Nephron progenitor cell (in vitro differentiated cells): ENCODE measurements at regions not wholly inside any gene's neighbourhood (a gene's known extent, or its start where the extent isn't known, plus 50 kb on each side); places are given as distances from the start of the nearest gene placed in this dataset.

Experiments used
- DNase-seq: peaks from one replicate; pipeline ENCODE4 v3.0.0; 2021
- H3K27ac Mint-ChIP-seq: 2 replicates; pipeline ENCODE4 v1.8.0; 2021; ENCODE audit warnings: mild to moderate bottlenecking, moderate library complexity, mixed read lengths
- H3K27me3 Mint-ChIP-seq: 2 replicates; pipeline ENCODE4 v1.8.0; 2021; ENCODE audit warnings: mild to moderate bottlenecking, low read depth, mixed read lengths; ENCODE audit not compliant: poor library complexity
- H3K36me3 Mint-ChIP-seq: 2 replicates; pipeline ENCODE4 v1.8.0; 2021; ENCODE audit warnings: low read depth, mixed read lengths
- H3K4me1 Mint-ChIP-seq: 2 replicates; pipeline ENCODE4 v1.8.0; 2021; ENCODE audit warnings: mixed read lengths
- H3K4me3 Mint-ChIP-seq: 2 replicates; pipeline ENCODE4 v1.8.0; 2021; ENCODE audit warnings: mild to moderate bottlenecking, moderate library complexity, mixed read lengths
- H3K9me3 Mint-ChIP-seq: 2 replicates; pipeline ENCODE4 v1.8.0; 2021; ENCODE audit warnings: mild to moderate bottlenecking, moderate library complexity, mixed read lengths
- TF ChIP-seq, protein P1 (sequence below): fragments of 200-600 bp; sonication (generic); IDR thresholded peaks from 2 replicates; pipeline ENCODE4 v1.5.0; 2021; ENCODE audit warnings: antibody characterized with exemption

DNA sequence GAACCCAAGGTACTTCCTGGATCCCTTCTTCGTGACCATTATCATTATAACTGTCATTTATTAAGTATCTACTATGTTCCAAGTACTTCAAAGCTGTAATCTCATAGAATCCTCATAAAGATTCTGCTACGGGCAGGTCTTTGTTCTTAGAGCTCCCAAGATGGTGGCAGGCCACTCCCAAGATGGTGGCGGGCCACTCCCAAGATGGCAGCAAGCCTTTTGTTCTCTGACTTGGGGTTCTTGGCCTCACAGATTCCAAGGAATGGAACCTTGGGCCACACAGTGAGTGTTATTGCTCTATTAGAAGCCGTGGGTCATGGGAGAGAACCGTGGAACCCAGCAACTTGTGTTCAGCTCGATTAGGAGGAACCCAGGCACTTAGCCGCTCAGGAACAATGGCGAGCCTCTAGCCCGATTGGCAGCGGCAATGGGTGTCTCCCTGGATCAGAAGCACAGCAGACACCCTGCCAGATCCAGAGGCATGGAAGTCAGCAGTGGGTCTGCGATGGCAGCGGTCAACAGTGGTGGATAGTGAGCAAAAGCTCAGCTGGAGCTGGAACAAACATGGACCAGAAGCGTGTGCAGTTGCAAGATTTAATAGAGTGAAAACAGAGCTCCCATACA lies 193.7 kb upstream of the BTG1 start:
- no peaks in the 10 kb centered on the region for H3K36me3 Mint-ChIP-seq
- no peak overlapping the region for H3K27ac Mint-ChIP-seq
- H3K9me3 Mint-ChIP-seq: no peaks in the 10 kb centered on the region
- H3K4me3 Mint-ChIP-seq: no peak overlapping the region
- peaks cover 6% of the 10 kb centered on the region for H3K4me1 Mint-ChIP-seq
- TF ChIP-seq, protein P1, sequence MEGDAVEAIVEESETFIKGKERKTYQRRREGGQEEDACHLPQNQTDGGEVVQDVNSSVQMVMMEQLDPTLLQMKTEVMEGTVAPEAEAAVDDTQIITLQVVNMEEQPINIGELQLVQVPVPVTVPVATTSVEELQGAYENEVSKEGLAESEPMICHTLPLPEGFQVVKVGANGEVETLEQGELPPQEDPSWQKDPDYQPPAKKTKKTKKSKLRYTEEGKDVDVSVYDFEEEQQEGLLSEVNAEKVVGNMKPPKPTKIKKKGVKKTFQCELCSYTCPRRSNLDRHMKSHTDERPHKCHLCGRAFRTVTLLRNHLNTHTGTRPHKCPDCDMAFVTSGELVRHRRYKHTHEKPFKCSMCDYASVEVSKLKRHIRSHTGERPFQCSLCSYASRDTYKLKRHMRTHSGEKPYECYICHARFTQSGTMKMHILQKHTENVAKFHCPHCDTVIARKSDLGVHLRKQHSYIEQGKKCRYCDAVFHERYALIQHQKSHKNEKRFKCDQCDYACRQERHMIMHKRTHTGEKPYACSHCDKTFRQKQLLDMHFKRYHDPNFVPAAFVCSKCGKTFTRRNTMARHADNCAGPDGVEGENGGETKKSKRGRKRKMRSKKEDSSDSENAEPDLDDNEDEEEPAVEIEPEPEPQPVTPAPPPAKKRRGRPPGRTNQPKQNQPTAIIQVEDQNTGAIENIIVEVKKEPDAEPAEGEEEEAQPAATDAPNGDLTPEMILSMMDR: no peak
- DNase-seq: no peak
- H3K27me3 Mint-ChIP-seq: peaks cover 3% of the 10 kb centered on the region

DNA sequence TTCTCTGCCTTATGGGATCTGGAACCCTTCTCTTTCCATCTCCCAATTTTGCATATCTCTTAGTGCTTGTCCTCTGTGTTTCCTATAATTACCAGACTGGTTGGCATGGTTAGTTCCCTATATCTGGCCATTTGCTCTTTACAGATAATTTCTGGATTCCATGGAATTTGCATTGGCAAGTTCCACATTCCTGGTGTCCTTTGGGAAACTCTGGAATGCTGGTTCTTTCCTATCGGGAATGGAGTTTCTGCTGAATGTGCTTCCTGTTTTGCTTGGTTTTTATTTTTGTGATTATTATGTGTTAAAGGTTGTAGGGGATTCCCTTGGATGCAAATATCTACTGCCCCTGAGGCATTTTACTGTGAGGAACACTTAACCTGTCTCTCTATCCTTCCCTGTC lies 193.0 kb upstream of the BTG1 start:
- no peaks in the 10 kb centered on the region for H3K36me3 Mint-ChIP-seq
- peaks cover 8% of the 10 kb centered on the region for H3K4me1 Mint-ChIP-seq
- H3K4me3 Mint-ChIP-seq: no peak overlapping the region
- no peak overlapping the region for H3K27ac Mint-ChIP-seq
- no peak for DNase-seq
- no peaks in the 10 kb centered on the region for H3K9me3 Mint-ChIP-seq
- TF ChIP-seq, protein P1: no peak
- peaks cover 3% of the 10 kb centered on the region for H3K27me3 Mint-ChIP-seq

DNA sequence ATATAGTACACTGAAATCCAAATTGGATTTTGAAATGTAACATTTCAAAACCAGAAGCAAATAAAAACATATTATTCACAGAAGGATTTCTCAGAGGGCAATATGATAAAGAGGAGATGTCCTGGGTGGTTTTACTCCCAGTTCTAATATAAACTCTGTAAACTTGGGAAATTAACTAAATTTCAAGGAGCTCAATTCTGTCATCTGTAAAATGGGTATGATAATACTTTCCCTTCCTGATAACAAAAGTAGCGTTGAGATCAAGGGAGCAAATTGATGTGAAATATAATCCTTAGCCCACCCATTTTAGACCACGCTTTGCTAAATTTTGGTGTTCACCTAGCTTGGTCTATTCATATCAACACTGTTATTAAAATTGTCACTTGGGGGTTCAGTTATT lies 192.5 kb upstream of the BTG1 start:
- Mint-ChIP-seq H3K9me3 (no peaks in the 10 kb centered on the region), H3K4me3 (no peak overlapping the region), H3K27ac (no peak overlapping the region), H3K4me1 (peaks cover 14% of the 10 kb centered on the region), H3K27me3 (peaks cover under 1% of the 10 kb centered on the region), H3K36me3 (no peaks in the 10 kb centered on the region)
- DNase-seq: no peak
- TF ChIP-seq, protein P1: no peak

DNA sequence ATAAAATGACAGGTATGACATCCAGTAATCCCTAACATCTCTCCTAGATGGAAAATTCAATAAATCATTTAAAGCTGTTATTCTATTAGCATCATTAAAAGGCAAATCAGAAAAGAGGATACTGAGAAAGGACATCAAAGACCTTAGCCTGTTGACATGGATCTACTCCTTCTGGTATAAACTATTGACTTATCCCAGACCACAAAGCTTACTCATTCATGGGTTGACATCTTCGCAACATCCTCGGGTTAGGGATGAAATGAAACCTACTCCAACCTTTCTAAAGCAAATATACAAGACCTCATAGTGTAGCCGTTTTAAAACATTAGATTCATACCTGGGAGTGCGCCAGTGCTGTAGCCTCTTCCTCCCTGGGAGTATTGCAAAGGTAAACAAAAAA lies 191.5 kb upstream of the BTG1 start:
- no peak for DNase-seq
- Mint-ChIP-seq H3K27me3 (peaks cover 3% of the 10 kb centered on the region), H3K36me3 (no peaks in the 10 kb centered on the region), H3K27ac (no peak overlapping the region), H3K4me3 (no peak overlapping the region), H3K9me3 (no peaks in the 10 kb centered on the region), H3K4me1 (peaks cover 14% of the 10 kb centered on the region)
- TF ChIP-seq, protein P1: no peak

DNA sequence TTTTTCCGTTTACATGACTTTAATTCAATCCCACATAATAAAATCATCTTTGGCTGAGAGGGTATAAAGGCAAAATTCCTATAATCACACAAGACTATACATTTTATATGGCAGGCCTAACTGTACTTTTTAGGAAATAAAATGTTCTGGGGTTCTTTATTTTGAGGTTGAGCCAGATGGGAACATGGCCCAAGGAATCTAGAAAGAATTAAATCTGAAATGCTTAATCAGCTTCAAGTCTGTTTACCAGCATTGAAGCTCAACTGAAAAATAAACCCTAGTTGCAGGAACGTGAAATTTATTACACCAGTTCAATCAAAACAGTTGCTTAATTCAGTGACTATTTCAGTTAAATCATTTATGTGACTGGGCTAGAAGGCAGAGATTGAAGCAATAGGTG lies 191.0 kb upstream of the BTG1 start:
- H3K27ac Mint-ChIP-seq: no peak overlapping the region
- H3K4me3 Mint-ChIP-seq: no peak overlapping the region

DNA sequence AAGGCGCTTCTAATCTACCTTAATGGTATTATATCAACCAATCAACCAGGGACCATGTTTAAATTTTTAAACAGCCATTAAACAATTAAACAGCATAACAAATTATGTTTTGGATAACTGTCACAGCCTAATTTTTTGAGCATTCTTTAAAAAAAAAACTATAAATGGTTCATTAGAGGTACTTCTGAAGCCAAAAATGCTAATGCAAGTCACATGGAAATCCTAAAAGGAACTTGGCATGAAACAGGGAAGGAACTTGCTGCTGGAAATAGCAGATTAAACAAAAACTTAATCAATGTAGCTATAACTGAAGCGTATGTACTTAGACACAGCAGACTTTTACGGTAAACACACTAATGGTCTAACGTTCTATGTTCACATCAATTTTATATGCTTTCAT lies 190.2 kb upstream of the BTG1 start:
- Mint-ChIP-seq H3K4me3 (no peak overlapping the region), H3K27ac (no peak overlapping the region), H3K4me1 (peaks cover 9% of the 10 kb centered on the region), H3K9me3 (no peaks in the 10 kb centered on the region), H3K36me3 (no peaks in the 10 kb centered on the region), H3K27me3 (peaks cover 3% of the 10 kb centered on the region)
- DNase-seq: no peak
- TF ChIP-seq, protein P1: no peak

More for the DNA sequence above, 191.0 kb upstream of the BTG1 start:
- H3K4me1 Mint-ChIP-seq: peaks cover 14% of the 10 kb centered on the region
- H3K27me3 Mint-ChIP-seq: peaks cover 3% of the 10 kb centered on the region
- TF ChIP-seq, protein P1: no peak
- H3K36me3 Mint-ChIP-seq: no peaks in the 10 kb centered on the region
- DNase-seq: no peak
- no peaks in the 10 kb centered on the region for H3K9me3 Mint-ChIP-seq
